SIG-M5 treated with dmso at 0.1 percent for 504 hours (cell line): ENCODE measurements at regions not wholly inside any gene's neighbourhood (a gene's known extent, or its start where the extent isn't known, plus 50 kb on each side); places are given as distances from the start of the nearest gene placed in this dataset.

Source experiments
- DNase-seq: peaks from one replicate; lab custom pipeline; 2025; ENCODE audit not compliant: unreplicated experiment; lab: John Stamatoyannopoulos, UW

- no peak for DNase-seq
These were observed 105.2 kb upstream of the TAF1B start for GRCh38 chr2:9738062-9738461.

- DNase-seq, result no peak
These were observed 104.5 kb upstream of the TAF1B start for GRCh38 chr2:9738535-9739496.

- no peak for DNase-seq
These were observed 103.7 kb upstream of the TAF1B start for GRCh38 chr2:9739531-9739964.

- no peak for DNase-seq
These were observed 102.7 kb upstream of the TAF1B start for GRCh38 chr2:9740382-9741073.

- no peak for DNase-seq
These were observed 102.2 kb upstream of the TAF1B start for GRCh38 chr2:9741110-9741509.

GRCh38 chr2:9742601-9743000, 100.7 kb upstream of the TAF1B start:
- no peak for DNase-seq

GRCh38 chr2:9744256-9745004, 98.8 kb upstream of the TAF1B start:
- no peak for DNase-seq

- no peak for DNase-seq
These were observed 97.9 kb upstream of the TAF1B start for GRCh38 chr2:9745153-9745899.

- no peak for DNase-seq
These were observed 95.9 kb upstream of the TAF1B start for GRCh38 chr2:9747396-9747795.

- DNase-seq, result no peak
These were observed 94.7 kb upstream of the TAF1B start for GRCh38 chr2:9748577-9748976.

- no peak for DNase-seq
These were observed 93.6 kb upstream of the TAF1B start for GRCh38 chr2:9749546-9750223.

- no peak for DNase-seq
These were observed 92.8 kb upstream of the TAF1B start for GRCh38 chr2:9750224-9751215.

- DNase-seq, result no peak
These were observed 91.4 kb upstream of the TAF1B start for GRCh38 chr2:9751831-9752230.

GRCh38 chr2:9752441-9753275, 90.6 kb upstream of the TAF1B start:
- no peak for DNase-seq

- DNase-seq, result peak; percentile 65
These were observed 90.0 kb upstream of the TAF1B start for GRCh38 chr2:9753276-9753600.

GRCh38 chr2:9753665-9754531, 89.4 kb upstream of the TAF1B start:
- DNase-seq, result no peak

- DNase-seq, result no peak
These were observed 88.8 kb upstream of the TAF1B start for GRCh38 chr2:9754532-9754887.
